K562 (cell line): ENCODE measurements at regions not wholly inside any gene's neighbourhood (a gene's known extent, or its start where the extent isn't known, plus 50 kb on each side); places are given as distances from the start of the nearest gene placed in this dataset.

ENCODE experiments used
- ELF2 ChIP-seq: fragments of 250-450 bp; sonication (Bioruptor Pico); IDR thresholded peaks from 2 replicates; pipeline ENCODE4 v1.5.0; 2021; ENCODE audit warnings: mild to moderate bottlenecking
- HDAC2 ChIP-seq: fragments of 450-650 bp; IDR thresholded peaks from 2 replicates; pipeline ENCODE4 v1.6.1; 2016; ENCODE audit warnings: mild to moderate bottlenecking
- HDAC3 ChIP-seq: fragments of 450-650 bp; IDR thresholded peaks from 2 replicates; pipeline ENCODE4 v1.6.1; 2018; ENCODE audit warnings: borderline replicate concordance, mild to moderate bottlenecking, moderate library complexity; ENCODE audit not compliant: partially characterized antibody
- HDAC6 ChIP-seq: IDR thresholded peaks from 2 replicates; pipeline ENCODE4 v1.6.1; 2012; ENCODE audit warnings: low read depth, mild to moderate bottlenecking, control low read depth, inconsistent platforms, low read length, moderate library complexity
- RAD21 ChIP-seq, 2 experiments: fragments of 250-450 bp in 1 of 2; fragments of 450-650 bp in 1 of 2; sonication (Bioruptor Pico) in 1 of 2; formaldehyde crosslinking in 1 of 2; IDR thresholded peaks in 1 of 2; conservative IDR thresholded peaks in 1 of 2; 2 replicates each; pipeline versions ENCODE4 v1.4.0 to v1.8.0; 2020 to 2022; ENCODE audit warnings: mild to moderate bottlenecking in 2 of 2, moderate library complexity in 1 of 2
- RHOXF2B ChIP-seq: fragments of 250-450 bp; sonication (Bioruptor Pico); conservative IDR thresholded peaks from 2 replicates; pipeline ENCODE4 v1.5.1; 2021
- SMAD4 ChIP-seq: fragments of 250-450 bp; sonication (Bioruptor Pico); conservative IDR thresholded peaks from 2 replicates; pipeline ENCODE4 v1.8.0; 2021; ENCODE audit warnings: inconsistent platforms, mild to moderate bottlenecking, moderate library complexity
- SRSF1 ChIP-seq: fragments of 200-400 bp; formaldehyde crosslinking; IDR thresholded peaks from 2 replicates; pipeline ENCODE4 v1.6.1; 2017; ENCODE audit warnings: mild to moderate bottlenecking, low read depth, low read length, moderate library complexity
- TAL1 ChIP-seq: fragments of 450-650 bp; IDR thresholded peaks from 2 replicates; pipeline ENCODE4 v1.6.1; 2016; ENCODE audit warnings: mild to moderate bottlenecking
- ZNF12 ChIP-seq: sonication (generic); formaldehyde crosslinking; IDR thresholded peaks from 2 replicates; pipeline ENCODE4 v1.4.0; 2020; ENCODE audit warnings: mild to moderate bottlenecking, missing genetic modification reagents
- ZNF316 ChIP-seq: fragments of 450-650 bp; IDR thresholded peaks from 2 replicates; pipeline ENCODE4 v1.6.1; 2016
- ZNF586 ChIP-seq: fragments of 450-650 bp; formaldehyde crosslinking; conservative IDR thresholded peaks from 2 replicates; pipeline ENCODE4 v1.4.0; 2020; ENCODE audit warnings: mild to moderate bottlenecking, moderate library complexity
- ZNF766 ChIP-seq: fragments of 200-800 bp; sonication (Bioruptor generic); conservative IDR thresholded peaks from 2 replicates; pipeline ENCODE4 v1.6.1; 2016; ENCODE audit warnings: missing genetic modification characterization, missing compliant biosample characterization
- TF ChIP-seq, protein P1 (sequence below), 2 experiments: fragments of 450-650 bp in 1 of 2; sonication (generic) in 1 of 2; formaldehyde crosslinking in 1 of 2; IDR thresholded peaks; 2 replicates each; pipeline versions ENCODE4 v1.7.1 to v1.9.0; 2016 to 2022; ENCODE audit warnings: inconsistent platforms in 1 of 2, mild to moderate bottlenecking in 1 of 2, missing genetic modification reagents in 1 of 2
- TF ChIP-seq, protein P2 (sequence below), 3 experiments: IDR thresholded peaks in 2 of 3; conservative IDR thresholded peaks in 1 of 3; 2 replicates each; pipeline ENCODE4 v1.5.1; 2011 to 2012; ENCODE audit warnings: low read length in 3 of 3, mild to moderate bottlenecking in 3 of 3, control low read depth in 2 of 3, improper control_type of control experiment in 1 of 3, inconsistent platforms in 1 of 3, low read depth in 1 of 3, mixed read lengths in 1 of 3, moderate library complexity in 1 of 3; ENCODE audit not compliant: insufficient read depth in 2 of 3
- TF ChIP-seq, protein P3 (sequence below): fragments of 450-650 bp; formaldehyde crosslinking; IDR thresholded peaks from 2 replicates; pipeline ENCODE4 v1.4.0; 2020; ENCODE audit warnings: mild to moderate bottlenecking, moderate library complexity

DNA sequence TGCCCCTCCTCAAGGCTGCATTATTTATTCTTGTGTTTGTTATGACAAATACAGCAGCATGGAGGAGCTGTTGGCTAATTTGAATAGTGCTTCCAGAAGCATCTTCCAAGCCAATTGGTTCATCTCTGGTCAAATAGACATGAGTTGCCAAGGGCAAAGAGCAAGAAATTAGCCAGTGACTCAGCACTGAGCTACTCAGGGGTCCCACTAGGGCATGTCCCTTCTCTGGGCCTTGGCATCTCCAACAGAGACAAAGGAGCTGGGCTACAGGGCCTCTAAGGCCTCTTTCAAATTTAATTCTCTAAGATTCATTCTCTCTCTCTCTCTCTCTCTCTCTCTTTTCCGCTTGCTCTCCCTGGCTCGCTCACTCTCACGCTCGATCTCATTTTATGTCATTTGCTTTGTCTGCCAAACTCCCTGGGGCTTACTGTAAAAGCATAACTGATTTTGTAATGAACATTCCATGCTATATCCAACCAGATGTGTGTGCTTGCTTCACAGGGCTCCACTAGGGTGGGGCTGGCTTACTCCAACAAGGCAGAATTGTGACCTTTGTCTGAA, 86.7 kb upstream of the MAGEA4 start (continued):
- TF ChIP-seq ELF2 (CRISPR knock-in tag) (no peak), HDAC2 (no peak), SMAD4 (CRISPR knock-in tag) (no peak), TAL1 (no peak), HDAC3 (no peak), RAD21 (CRISPR knock-in tag; conservative IDR thresholded peaks at IDR 0.05 in 1 of 2, IDR thresholded peaks at IDR 0.05 in 1 of 2) (peak; percentile 50 to 68), ZNF12 (CRISPR knock-in tag) (no peak), RHOXF2B (CRISPR knock-in tag) (no peak), SRSF1 (no peak), ZNF316 (no peak), ZNF766 (CRISPR knock-in tag) (no peak), HDAC6 (no peak), ZNF586 (CRISPR knock-in tag) (no peak)
- TF ChIP-seq, protein P1, sequence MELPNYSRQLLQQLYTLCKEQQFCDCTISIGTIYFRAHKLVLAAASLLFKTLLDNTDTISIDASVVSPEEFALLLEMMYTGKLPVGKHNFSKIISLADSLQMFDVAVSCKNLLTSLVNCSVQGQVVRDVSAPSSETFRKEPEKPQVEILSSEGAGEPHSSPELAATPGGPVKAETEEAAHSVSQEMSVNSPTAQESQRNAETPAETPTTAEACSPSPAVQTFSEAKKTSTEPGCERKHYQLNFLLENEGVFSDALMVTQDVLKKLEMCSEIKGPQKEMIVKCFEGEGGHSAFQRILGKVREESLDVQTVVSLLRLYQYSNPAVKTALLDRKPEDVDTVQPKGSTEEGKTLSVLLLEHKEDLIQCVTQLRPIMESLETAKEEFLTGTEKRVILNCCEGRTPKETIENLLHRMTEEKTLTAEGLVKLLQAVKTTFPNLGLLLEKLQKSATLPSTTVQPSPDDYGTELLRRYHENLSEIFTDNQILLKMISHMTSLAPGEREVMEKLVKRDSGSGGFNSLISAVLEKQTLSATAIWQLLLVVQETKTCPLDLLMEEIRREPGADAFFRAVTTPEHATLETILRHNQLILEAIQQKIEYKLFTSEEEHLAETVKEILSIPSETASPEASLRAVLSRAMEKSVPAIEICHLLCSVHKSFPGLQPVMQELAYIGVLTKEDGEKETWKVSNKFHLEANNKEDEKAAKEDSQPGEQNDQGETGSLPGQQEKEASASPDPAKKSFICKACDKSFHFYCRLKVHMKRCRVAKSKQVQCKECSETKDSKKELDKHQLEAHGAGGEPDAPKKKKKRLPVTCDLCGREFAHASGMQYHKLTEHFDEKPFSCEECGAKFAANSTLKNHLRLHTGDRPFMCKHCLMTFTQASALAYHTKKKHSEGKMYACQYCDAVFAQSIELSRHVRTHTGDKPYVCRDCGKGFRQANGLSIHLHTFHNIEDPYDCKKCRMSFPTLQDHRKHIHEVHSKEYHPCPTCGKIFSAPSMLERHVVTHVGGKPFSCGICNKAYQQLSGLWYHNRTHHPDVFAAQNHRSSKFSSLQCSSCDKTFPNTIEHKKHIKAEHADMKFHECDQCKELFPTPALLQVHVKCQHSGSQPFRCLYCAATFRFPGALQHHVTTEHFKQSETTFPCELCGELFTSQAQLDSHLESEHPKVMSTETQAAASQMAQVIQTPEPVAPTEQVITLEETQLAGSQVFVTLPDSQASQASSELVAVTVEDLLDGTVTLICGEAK (IDR thresholded peaks at IDR 0.05): no peak
- TF ChIP-seq, protein P1 (CRISPR knock-in tag; IDR thresholded peaks at IDR 0.05): no peak
- TF ChIP-seq, protein P2, sequence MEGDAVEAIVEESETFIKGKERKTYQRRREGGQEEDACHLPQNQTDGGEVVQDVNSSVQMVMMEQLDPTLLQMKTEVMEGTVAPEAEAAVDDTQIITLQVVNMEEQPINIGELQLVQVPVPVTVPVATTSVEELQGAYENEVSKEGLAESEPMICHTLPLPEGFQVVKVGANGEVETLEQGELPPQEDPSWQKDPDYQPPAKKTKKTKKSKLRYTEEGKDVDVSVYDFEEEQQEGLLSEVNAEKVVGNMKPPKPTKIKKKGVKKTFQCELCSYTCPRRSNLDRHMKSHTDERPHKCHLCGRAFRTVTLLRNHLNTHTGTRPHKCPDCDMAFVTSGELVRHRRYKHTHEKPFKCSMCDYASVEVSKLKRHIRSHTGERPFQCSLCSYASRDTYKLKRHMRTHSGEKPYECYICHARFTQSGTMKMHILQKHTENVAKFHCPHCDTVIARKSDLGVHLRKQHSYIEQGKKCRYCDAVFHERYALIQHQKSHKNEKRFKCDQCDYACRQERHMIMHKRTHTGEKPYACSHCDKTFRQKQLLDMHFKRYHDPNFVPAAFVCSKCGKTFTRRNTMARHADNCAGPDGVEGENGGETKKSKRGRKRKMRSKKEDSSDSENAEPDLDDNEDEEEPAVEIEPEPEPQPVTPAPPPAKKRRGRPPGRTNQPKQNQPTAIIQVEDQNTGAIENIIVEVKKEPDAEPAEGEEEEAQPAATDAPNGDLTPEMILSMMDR (IDR thresholded peaks at IDR 0.05 in 2 of 3, conservative IDR thresholded peaks at IDR 0.05 in 1 of 3; ENCODE audit: insufficient read depth in 2 of 3, low read depth in 1 of 3, low read length in 3 of 3): peak; percentile 13 to 44 (median 39); a peak in 4 of 6 replicates
- TF ChIP-seq, protein P3, sequence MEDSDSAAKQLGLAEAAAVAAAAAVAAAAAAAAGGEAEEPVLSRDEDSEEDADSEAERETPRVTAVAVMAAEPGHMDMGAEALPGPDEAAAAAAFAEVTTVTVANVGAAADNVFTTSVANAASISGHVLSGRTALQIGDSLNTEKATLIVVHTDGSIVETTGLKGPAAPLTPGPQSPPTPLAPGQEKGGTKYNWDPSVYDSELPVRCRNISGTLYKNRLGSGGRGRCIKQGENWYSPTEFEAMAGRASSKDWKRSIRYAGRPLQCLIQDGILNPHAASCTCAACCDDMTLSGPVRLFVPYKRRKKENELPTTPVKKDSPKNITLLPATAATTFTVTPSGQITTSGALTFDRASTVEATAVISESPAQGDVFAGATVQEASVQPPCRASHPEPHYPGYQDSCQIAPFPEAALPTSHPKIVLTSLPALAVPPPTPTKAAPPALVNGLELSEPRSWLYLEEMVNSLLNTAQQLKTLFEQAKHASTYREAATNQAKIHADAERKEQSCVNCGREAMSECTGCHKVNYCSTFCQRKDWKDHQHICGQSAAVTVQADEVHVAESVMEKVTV (CRISPR knock-in tag): peak; percentile 19; the same call in 1 of the 2 replicates
